ENCODE measurements at regions not wholly inside any gene's neighbourhood (a gene's known extent, or its start where the extent isn't known, plus 50 kb on each side); places are given as distances from the start of the nearest gene placed in this dataset.

GRCh38 chr9:99592834-99593574, 228.7 kb upstream of the NR4A3 start:
- H3K36me3 ChIP-seq (replicated peaks), result no peaks in the 10 kb centered on the region
- TF ChIP-seq CTCF (IDR thresholded peaks at IDR 0.05; ENCODE audit: low read depth, low read length, missing control alignments), result no peak
- no peak for DNase-seq
- no peak overlapping the region for H3K27ac ChIP-seq
- in situ Hi-C loops (cut with HindIII; ENCODE audit: low pct_ligation_motif_present, low sequenced_read_pairs), result no loop called here
- H3K27me3 ChIP-seq (replicated peaks), result no peaks in the 10 kb centered on the region
- no peak overlapping the region for H3K4me3 ChIP-seq (ENCODE audit: low read depth, low read length)

- TF ChIP-seq CTCF (IDR thresholded peaks at IDR 0.05; ENCODE audit: low read depth, low read length, missing control alignments), result no peak
- DNase-seq, result no peak
- Histone ChIP-seq H3K27me3 (replicated peaks) (no peaks in the 10 kb centered on the region), H3K4me3 (ENCODE audit: low read depth, low read length) (no peak overlapping the region), H3K27ac (no peak overlapping the region), H3K36me3 (replicated peaks) (no peaks in the 10 kb centered on the region)
- in situ Hi-C loops (cut with HindIII; ENCODE audit: low pct_ligation_motif_present, low sequenced_read_pairs), result no loop called here
Observed at GRCh38 chr9:99593610-99594009, 228.1 kb upstream of the NR4A3 start.

GRCh38 chr9:99594056-99594780, 227.5 kb upstream of the NR4A3 start:
- H3K27ac ChIP-seq, result no peak overlapping the region
- no peaks in the 10 kb centered on the region for H3K36me3 ChIP-seq (replicated peaks)
- no peak overlapping the region for H3K4me3 ChIP-seq (ENCODE audit: low read depth, low read length)
- in situ Hi-C loops (cut with HindIII; ENCODE audit: low pct_ligation_motif_present, low sequenced_read_pairs), result no loop called here
- no peak for DNase-seq
- no peak for TF ChIP-seq CTCF (IDR thresholded peaks at IDR 0.05; ENCODE audit: low read depth, low read length, missing control alignments)
- H3K27me3 ChIP-seq (replicated peaks), result no peaks in the 10 kb centered on the region

- H3K27me3 ChIP-seq (replicated peaks), result no peaks in the 10 kb centered on the region
- DNase-seq, result no peak
- no peak for TF ChIP-seq CTCF (IDR thresholded peaks at IDR 0.05; ENCODE audit: low read depth, low read length, missing control alignments)
- no peak overlapping the region for H3K27ac ChIP-seq
- no peaks in the 10 kb centered on the region for H3K36me3 ChIP-seq (replicated peaks)
- H3K4me3 ChIP-seq (ENCODE audit: low read depth, low read length), result no peak overlapping the region
- in situ Hi-C loops (cut with HindIII; ENCODE audit: low pct_ligation_motif_present, low sequenced_read_pairs), result no loop called here
Observed at GRCh38 chr9:99595796-99596195, 225.9 kb upstream of the NR4A3 start.

GRCh38 chr9:99601571-99602111, 220.0 kb upstream of the NR4A3 start:
- Histone ChIP-seq H3K27me3 (replicated peaks) (no peaks in the 10 kb centered on the region), H3K36me3 (replicated peaks) (no peaks in the 10 kb centered on the region), H3K4me3 (ENCODE audit: low read depth, low read length) (no peak overlapping the region), H3K27ac (no peak overlapping the region)
- peak; percentile 3 for DNase-seq
- no peak for TF ChIP-seq CTCF (IDR thresholded peaks at IDR 0.05; ENCODE audit: low read depth, low read length, missing control alignments)
- in situ Hi-C loops (cut with HindIII; ENCODE audit: low pct_ligation_motif_present, low sequenced_read_pairs), result no loop called here

All from brain microvascular endothelial cell (primary cell).